HG03025 (cell line): ENCODE measurements at regions not wholly inside any gene's neighbourhood (a gene's known extent, or its start where the extent isn't known, plus 50 kb on each side); places are given as distances from the start of the nearest gene placed in this dataset.

Experiments used
- ATAC-seq: cut with Tn5 transposase; IDR thresholded peaks from one replicate; pipeline ENCODE4 v1.9.1; 2021; ENCODE audit warnings: mild to moderate bottlenecking, moderate library complexity; ENCODE audit not compliant: unreplicated experiment, low FRiP score

GRCh38 chr6:67350729-67351128, 1284.4 kb upstream of the ADGRB3 start:
- ATAC-seq = no peak

- no peak for ATAC-seq
Observed at GRCh38 chr6:67345946-67346345, 1289.1 kb upstream of the ADGRB3 start.

GRCh38 chr6:67336014-67336413, 1299.1 kb upstream of the ADGRB3 start:
- no peak for ATAC-seq

GRCh38 chr6:67331304-67331703, 1303.8 kb upstream of the ADGRB3 start:
- no peak for ATAC-seq

GRCh38 chr6:67328269-67328668, 1306.8 kb upstream of the ADGRB3 start:
- ATAC-seq = no peak

GRCh38 chr6:67300430-67301040, 1334.5 kb upstream of the ADGRB3 start:
- no peak for ATAC-seq

- ATAC-seq = no peak
Observed at GRCh38 chr6:67292169-67292568, 1342.9 kb upstream of the ADGRB3 start.

GRCh38 chr6:67287566-67287965, 1347.5 kb upstream of the ADGRB3 start:
- no peak for ATAC-seq

- no peak for ATAC-seq
Observed at GRCh38 chr6:67285770-67286495, 1349.1 kb upstream of the ADGRB3 start.

GRCh38 chr6:67277312-67277711, 1357.8 kb upstream of the ADGRB3 start:
- ATAC-seq = no peak

- no peak for ATAC-seq
Observed at GRCh38 chr6:67265996-67266921, 1368.8 kb upstream of the ADGRB3 start.

- no peak for ATAC-seq
Observed at GRCh38 chr6:67252663-67253062, 1382.4 kb upstream of the ADGRB3 start.

GRCh38 chr6:67248077-67248476, 1387.0 kb upstream of the ADGRB3 start:
- ATAC-seq = no peak

- no peak for ATAC-seq
Observed at GRCh38 chr6:67244037-67244436, 1391.0 kb upstream of the ADGRB3 start.

GRCh38 chr6:67237277-67237676, 1397.8 kb upstream of the ADGRB3 start:
- ATAC-seq = no peak

- no peak for ATAC-seq
Observed at GRCh38 chr6:67231092-67231491, 1404.0 kb upstream of the ADGRB3 start.

- no peak for ATAC-seq
Observed at GRCh38 chr6:67224989-67225388, 1410.1 kb upstream of the ADGRB3 start.

- no peak for ATAC-seq
Observed at GRCh38 chr6:67221226-67221625, 1413.9 kb upstream of the ADGRB3 start.

GRCh38 chr6:67219346-67219745, 1415.7 kb upstream of the ADGRB3 start:
- no peak for ATAC-seq

- no peak for ATAC-seq
Observed at GRCh38 chr6:67212584-67212983, 1422.5 kb upstream of the ADGRB3 start.

- no peak for ATAC-seq
Observed at GRCh38 chr6:67210450-67210849, 1424.6 kb upstream of the ADGRB3 start.
